ENCODE measurements at regions not wholly inside any gene's neighbourhood (a gene's known extent, or its start where the extent isn't known, plus 50 kb on each side); places are given as distances from the start of the nearest gene placed in this dataset.

GRCh38 chr13:85935868-85936467 is 136.7 kb upstream of the SLITRK6 start:
- FAIRE-seq = no peak
- intact Hi-C loops (cut with micrococcal nuclease) = no loop called here
- CTCF ChIA-PET (ENCODE audit: low intra/inter-chr PET ratio) = no interaction called here
- TF ChIP-seq POLR2H (tag; IDR thresholded peaks at IDR 0.05; ENCODE audit: low read depth) (no peak), CBX1 (IDR thresholded peaks at IDR 0.05; ENCODE audit: low read depth) (no peak), IFI16 (CRISPR knock-in tag; IDR thresholded peaks at IDR 0.05) (no peak), RBM34 (IDR thresholded peaks at IDR 0.05; ENCODE audit: borderline replicate concordance, insufficient read depth, low read length) (no peak)
- POLR2A ChIA-PET = no interaction called here
- in situ Hi-C loops (cut with MboI) = no loop called here
- Histone ChIP-seq H4K20me1 (replicated peaks; ENCODE audit: control insufficient read depth, insufficient read depth, low read length) (no peaks in the 10 kb centered on the region), H3K4me2 (ENCODE audit: insufficient read depth, low read length) (no peak overlapping the region), H3K9me3 (replicated peaks; ENCODE audit: control insufficient read depth, insufficient read depth, low read depth, low read length) (no peaks in the 10 kb centered on the region; the same call in 1 of the 2 replicates), H3K4me1 (replicated peaks in 1 of 2; ENCODE audit: control insufficient read depth in 2 of 2, insufficient read depth in 2 of 2, low read length in 2 of 2) (no peaks in the 10 kb centered on the region), H3K4me3 (no peak overlapping the region), H3K27me3 (ENCODE audit: control insufficient read depth in 2 of 2, insufficient read depth in 2 of 2, low read length in 2 of 2) (no peaks in the 10 kb centered on the region), H3K36me3 (ENCODE audit: control insufficient read depth, insufficient read depth, low read length) (no peaks in the 10 kb centered on the region), H3K79me2 (ENCODE audit: control insufficient read depth, insufficient read depth, low read length) (no peaks in the 10 kb centered on the region), H3K9me1 (ENCODE audit: control insufficient read depth, insufficient read depth, low read length) (no peaks in the 10 kb centered on the region), H3K27ac (ENCODE audit: extremely low read depth, low read depth, low read length) (no peak overlapping the region), H2AFZ (ENCODE audit: low read depth, low read length) (no peak overlapping the region), H3K9ac (ENCODE audit: insufficient read depth in 1 of 2, low read depth in 2 of 2, low read length in 2 of 2) (no peak overlapping the region)
- no TSS peak for BruUV-seq (replicated peaks)
- no peak for ATAC-seq
- no peak for DNase-seq (ENCODE audit: extremely low read depth in 1 of 4, low spot score in 3 of 4)
- WGBS (ENCODE audit: insufficient coverage, low coverage, missing lambda C conversion rate) = 0% methylated on average over 3 of the region's 4 CpGs

GRCh38 chr13:85930108-85930507 is 130.9 kb upstream of the SLITRK6 start:
- no peaks in the 10 kb centered on the region for H4K20me1 ChIP-seq (replicated peaks; ENCODE audit: control insufficient read depth, insufficient read depth, low read length)
- ATAC-seq = no peak
- H3K9ac ChIP-seq (ENCODE audit: insufficient read depth in 1 of 2, low read depth in 2 of 2, low read length in 2 of 2) = no peak overlapping the region
- WGBS (ENCODE audit: insufficient coverage, low coverage, missing lambda C conversion rate) = 0% methylated on average over 2 of the region's 2 CpGs
- H3K27ac ChIP-seq (ENCODE audit: extremely low read depth, low read depth, low read length) = no peak overlapping the region
- BruUV-seq (replicated peaks) = no TSS peak
- H3K9me1 ChIP-seq (ENCODE audit: control insufficient read depth, insufficient read depth, low read length) = no peaks in the 10 kb centered on the region
- no peaks in the 10 kb centered on the region for H3K27me3 ChIP-seq (ENCODE audit: control insufficient read depth in 2 of 2, insufficient read depth in 2 of 2, low read length in 2 of 2)
- no peaks in the 10 kb centered on the region for H3K79me2 ChIP-seq (ENCODE audit: control insufficient read depth, insufficient read depth, low read length)
- no peak for DNase-seq (ENCODE audit: extremely low read depth in 1 of 4, low spot score in 3 of 4)
- FAIRE-seq = no peak
- H3K4me3 ChIP-seq = no peak overlapping the region
- CTCF ChIA-PET (ENCODE audit: low intra/inter-chr PET ratio) = no interaction called here
- H3K36me3 ChIP-seq (ENCODE audit: control insufficient read depth, insufficient read depth, low read length) = no peaks in the 10 kb centered on the region
- no peaks in the 10 kb centered on the region for H3K9me3 ChIP-seq (replicated peaks; ENCODE audit: control insufficient read depth, insufficient read depth, low read depth, low read length)
- POLR2A ChIA-PET = no interaction called here
- in situ Hi-C loops (cut with MboI) (no loop called here), intact Hi-C loops (cut with micrococcal nuclease) (no loop called here)
- H3K4me1 ChIP-seq (replicated peaks in 1 of 2; ENCODE audit: control insufficient read depth in 2 of 2, insufficient read depth in 2 of 2, low read length in 2 of 2) = no peaks in the 10 kb centered on the region
- H3K4me2 ChIP-seq (ENCODE audit: insufficient read depth, low read length) = no peak overlapping the region
- H2AFZ ChIP-seq (ENCODE audit: low read depth, low read length) = no peak overlapping the region
- TF ChIP-seq NCOA4 (IDR thresholded peaks at IDR 0.05; ENCODE audit: partially characterized antibody) (no peak), MTA3 (IDR thresholded peaks at IDR 0.05; ENCODE audit: borderline replicate concordance) (no peak), PHTF2 (CRISPR knock-in tag; IDR thresholded peaks at IDR 0.05) (no peak), ZNF224 (CRISPR knock-in tag; IDR thresholded peaks at IDR 0.05) (no peak), ZNF76 (CRISPR knock-in tag; IDR thresholded peaks at IDR 0.05; ENCODE audit: borderline replicate concordance) (no peak), CREBBP (IDR thresholded peaks at IDR 0.05; ENCODE audit: low read depth, low read length) (no peak), HNRNPLL (IDR thresholded peaks at IDR 0.05; ENCODE audit: low read depth, low read length, poor library complexity, severe bottlenecking) (no peak), HMGXB4 (CRISPR knock-in tag; IDR thresholded peaks at IDR 0.05) (no peak), HOXB6 (CRISPR knock-in tag; IDR thresholded peaks at IDR 0.05; ENCODE audit: borderline replicate concordance) (no peak), FIP1L1 (IDR thresholded peaks at IDR 0.05; ENCODE audit: low read depth, low read length, poor library complexity, severe bottlenecking) (no peak), ZC3H4 (CRISPR knock-in tag; IDR thresholded peaks at IDR 0.05; ENCODE audit: borderline replicate concordance) (no peak), MCM5 (IDR thresholded peaks at IDR 0.05; ENCODE audit: low read depth) (no peak), RFX5 (IDR thresholded peaks at IDR 0.05; ENCODE audit: low read depth, low read length) (no peak)

Measured in K562 (cell line).